ENCODE measurements at regions not wholly inside any gene's neighbourhood (a gene's known extent, or its start where the extent isn't known, plus 50 kb on each side); places are given as distances from the start of the nearest gene placed in this dataset.

DNA sequence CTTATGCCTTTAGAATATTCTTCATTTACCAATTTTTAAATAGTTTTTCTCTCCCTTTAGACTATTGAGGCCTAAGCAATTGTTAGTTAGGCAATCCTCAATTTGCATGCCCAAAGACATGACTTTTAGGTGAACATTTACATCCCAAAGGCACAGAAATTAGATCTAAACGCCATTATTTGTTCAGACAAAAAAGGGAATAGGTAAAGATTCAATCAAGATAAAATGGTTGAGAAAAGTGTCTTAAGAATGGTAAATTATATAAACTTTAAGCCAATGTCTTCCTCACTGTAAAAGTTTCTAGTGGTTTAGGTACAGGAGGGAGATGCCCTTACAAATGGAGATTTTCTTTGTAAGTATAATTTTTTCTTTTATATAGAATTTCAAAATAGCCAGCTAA lies 50.2 kb upstream of the MME start:
- FAIRE-seq (no peak), DNase-seq (ENCODE audit: low spot score in 2 of 2) (no peak)

DNA sequence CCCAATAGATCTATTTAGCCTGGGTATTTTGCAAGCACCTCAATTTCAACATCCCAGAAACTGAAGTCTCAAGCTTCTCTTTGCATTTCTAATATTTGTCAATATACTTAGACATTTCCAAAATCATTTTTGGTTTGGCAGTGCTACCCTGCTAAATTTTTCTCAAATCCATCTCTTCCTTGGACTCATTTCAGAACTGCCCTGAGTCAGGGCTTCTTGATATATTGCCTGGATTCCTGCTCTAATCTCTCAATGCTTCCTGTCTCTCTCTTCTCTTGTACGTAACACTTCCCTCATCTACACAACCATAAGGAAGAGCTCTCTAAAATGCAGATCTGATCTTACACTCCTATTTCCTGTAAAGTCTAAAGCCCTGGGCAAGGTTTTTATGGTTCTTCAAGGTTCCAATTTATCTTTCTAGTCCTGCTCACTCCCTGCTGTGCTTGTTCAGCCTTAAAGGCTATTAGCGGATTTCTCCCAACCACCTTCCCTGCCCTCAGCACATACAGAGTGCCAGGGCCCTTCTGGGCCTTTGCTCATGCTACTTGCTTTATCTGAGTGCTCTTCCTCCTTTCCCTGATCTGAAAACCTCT lies 53.0 kb upstream of the MME start:
- DNase-seq (ENCODE audit: low spot score in 2 of 2) (no peak), FAIRE-seq (no peak)

DNA sequence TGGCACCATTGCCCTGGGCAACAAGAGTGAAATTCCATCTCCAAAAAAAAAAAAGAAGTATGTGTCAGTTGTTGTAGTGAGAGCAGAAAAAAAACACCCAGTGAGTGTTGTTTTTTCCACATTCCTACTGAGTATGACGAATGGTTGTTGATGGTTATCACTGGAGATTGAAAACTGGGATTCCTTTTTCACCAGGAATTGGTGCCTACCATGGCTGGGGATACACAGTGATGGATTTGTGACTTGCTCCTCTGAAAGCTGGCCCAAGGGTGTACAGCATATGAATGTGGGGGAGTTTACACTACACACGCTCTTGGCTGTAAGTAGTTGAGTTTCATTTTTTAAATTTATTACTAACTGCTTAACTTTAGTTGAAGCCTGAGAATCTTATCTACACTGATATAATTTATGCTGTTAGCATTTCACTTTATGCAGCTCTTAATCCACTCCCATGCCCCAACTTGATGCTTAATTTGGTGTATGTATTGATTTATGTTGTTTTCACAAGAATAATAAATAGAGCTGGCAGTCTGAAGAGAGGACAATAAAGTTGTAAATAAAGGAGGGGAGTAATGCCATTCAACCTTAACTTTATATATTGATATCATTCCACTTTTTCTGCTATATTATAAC lies 56.0 kb upstream of the MME start:
- no peak for DNase-seq (ENCODE audit: low spot score in 2 of 2)
- no peak for FAIRE-seq

DNA sequence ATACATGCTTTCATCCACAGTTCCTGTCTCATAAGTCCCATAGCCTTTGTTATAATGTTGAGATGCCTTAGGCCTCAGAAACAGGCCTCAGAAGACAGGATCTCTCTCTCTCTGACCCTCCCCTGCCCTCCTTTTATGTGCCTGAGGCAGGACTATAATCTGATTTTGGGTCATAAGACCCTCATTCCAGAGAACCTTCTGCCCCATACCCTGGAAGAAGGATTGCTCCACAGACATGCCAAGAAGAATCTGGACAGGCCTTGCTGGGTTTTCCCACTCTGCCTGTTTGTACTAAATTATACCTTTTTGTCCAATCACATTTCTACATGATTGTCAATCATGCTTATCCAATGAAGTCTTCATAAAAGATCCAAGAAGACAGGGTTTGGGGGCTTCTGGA lies 57.2 kb upstream of the MME start:
- DNase-seq (ENCODE audit: low spot score in 2 of 2) (no peak), FAIRE-seq (no peak)

DNA sequence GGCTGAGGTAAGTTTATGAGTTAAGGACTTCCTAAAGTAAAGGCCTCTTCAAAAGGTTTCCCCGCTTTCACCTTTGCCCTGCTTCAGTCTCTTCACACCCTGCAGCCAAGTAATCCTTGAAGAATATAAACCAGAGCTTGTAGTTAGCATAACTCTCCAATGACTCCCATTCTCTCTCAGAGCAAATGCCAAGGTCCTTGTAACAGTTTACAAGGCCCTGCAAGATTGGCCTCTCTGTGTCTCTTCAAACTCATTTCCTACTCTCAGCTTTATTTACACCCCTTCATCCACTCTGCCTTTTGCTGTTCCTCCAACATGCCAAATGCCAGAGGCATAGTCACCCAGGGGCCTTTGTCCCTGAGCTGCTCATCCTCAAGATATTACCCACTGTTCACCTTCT lies 60.5 kb upstream of the MME start:
- no peak for DNase-seq (ENCODE audit: low spot score in 2 of 2)
- FAIRE-seq, result no peak

DNA sequence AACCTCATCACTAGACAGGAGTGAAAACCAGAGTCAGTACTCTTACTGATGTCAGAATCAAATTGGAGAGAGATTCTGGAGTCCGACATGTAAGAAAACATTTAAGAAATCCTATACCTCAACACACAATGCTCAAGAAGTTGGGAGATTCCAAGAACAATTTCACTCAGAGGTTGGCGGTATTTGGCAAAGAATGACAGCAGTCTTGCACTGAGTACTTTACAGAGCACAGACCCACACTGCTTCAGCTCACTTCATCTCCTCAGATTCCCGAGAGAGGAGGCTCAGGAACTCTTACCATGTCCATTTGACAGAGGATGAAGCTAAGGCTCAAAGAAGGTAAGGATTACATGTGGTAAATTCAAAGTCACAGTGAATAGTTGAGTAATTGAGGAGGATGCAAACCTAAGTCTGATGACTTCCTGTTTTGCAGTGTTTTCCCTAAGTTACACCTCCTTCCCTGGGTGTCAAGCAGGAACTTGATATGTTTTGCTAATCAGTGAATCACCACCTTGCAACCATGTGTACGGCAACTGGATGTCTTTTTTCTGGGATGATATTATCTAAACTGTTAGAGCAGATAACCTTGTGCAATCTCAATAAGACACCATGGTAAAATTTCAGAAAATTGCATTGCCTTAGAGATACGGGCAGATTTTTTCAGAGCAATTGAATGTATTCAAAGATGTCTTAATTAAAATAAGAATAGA lies 61.3 kb upstream of the MME start:
- DNase-seq (ENCODE audit: low spot score in 2 of 2) (no peak), FAIRE-seq (no peak)

DNA sequence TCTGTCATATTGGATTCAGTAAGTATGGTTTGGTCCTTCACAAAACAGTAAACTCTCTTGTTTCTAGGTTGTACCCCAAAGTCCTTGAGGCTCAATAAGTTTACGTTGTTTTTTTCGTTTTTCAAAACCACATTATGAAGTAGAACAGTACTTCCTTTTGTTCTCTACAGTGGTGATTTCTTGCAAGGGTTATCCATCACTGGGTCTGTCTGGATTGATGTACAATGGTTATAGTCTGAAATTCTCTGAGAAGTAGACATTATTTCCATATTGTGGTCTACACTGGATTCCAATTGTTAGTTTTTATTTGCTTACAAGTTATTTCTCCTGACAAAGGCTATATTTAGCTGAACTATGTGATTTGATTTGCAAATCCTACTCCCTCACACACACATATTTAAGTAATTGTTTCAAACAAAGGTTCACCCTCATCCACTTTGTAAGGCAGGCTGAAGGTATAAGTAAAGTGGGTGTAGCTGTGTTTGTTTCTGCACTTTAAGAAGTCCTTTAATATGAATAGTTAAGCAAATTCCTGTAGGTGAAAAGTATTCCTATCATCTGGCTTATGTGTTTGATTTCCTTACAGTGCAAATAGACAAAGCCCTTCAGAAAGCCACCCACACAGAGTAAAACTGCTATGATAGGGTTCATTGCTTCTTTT lies 64.2 kb upstream of the MME start:
- DNase-seq (ENCODE audit: low spot score in 2 of 2), result no peak
- no peak for FAIRE-seq

DNA sequence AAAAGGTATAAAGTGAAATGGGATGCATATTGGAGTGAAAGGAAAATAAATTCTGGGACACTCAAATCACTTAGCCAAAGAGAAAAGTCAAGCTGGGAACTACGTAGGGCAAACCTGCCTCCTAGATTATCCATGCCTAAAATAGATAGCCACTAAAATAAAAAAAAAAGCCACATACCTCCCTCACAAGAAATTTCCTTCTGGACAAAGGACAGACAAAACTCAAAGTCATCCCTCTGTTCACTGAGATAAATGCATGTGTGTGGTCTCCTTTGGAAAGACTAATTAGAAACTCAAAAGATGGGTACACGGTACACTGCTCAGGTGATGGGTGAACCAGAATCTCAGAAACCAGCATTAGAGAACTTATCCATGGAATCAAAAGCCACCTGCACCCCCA lies 65.2 kb upstream of the MME start:
- no peak for FAIRE-seq
- DNase-seq (ENCODE audit: low spot score in 2 of 2), result no peak

DNA sequence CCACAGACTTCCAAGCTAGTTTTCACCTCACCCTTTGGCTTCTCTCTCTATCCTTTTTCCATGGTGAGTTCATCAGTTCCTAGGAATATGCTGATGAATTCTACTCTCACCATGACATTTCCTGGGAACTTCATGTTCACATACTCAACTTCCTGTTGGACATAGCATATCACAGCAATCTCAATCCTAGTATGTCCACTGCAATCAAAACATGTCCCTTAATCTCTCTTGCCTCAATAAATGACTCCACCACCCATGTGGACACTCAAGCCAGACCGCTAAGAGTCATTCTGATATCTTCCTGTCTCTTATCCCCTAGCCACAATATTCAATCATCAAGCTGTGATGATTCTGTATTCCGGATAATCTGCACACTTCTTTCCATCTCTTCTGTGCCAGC lies 66.7 kb upstream of the MME start:
- DNase-seq (ENCODE audit: low spot score in 2 of 2) (no peak), FAIRE-seq (no peak)

DNA sequence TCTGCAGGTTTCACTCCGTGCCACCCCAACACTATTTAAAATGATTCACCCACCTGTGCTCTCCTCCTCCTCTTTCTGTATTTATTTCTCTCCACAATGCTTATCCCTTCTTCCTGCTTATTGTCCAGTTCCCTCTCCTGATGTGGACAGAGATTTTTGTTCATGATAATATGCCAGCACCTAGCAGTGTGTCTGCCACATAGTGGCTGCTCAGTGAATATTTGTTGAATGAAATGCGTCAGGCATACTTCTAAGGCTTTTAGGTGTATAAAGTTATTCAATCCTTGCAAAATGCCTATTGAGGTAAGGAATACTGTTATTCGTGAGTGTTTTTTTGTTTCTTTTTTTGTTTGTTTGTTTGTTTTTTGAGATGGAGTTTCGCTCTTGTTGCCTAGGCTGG lies 67.5 kb upstream of the MME start:
- FAIRE-seq, result no peak

DNA sequence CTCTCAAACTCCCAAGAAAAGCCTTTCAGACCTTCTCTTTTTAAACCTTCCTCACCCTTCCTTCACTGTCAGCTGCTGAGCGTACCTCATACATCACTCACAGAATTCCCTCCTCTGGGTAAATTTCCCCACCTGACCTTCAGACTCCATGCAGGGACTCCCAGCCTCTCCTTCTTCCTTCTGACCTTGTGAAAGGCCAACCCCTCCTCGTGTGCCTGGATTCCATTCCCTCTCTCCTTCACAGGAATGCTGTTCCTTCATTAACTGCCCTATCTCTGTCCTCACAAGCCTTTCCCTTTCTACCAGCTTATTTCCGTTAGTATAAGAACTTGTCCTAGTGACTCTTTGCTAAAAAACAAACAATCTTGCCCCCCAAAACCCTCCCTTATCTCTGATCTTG lies 69.7 kb upstream of the MME start:
- no peak for FAIRE-seq
- DNase-seq (ENCODE audit: low spot score in 2 of 2), result no peak

More for the DNA sequence above, 67.5 kb upstream of the MME start:
- DNase-seq (ENCODE audit: low spot score in 2 of 2), result no peak

DNA sequence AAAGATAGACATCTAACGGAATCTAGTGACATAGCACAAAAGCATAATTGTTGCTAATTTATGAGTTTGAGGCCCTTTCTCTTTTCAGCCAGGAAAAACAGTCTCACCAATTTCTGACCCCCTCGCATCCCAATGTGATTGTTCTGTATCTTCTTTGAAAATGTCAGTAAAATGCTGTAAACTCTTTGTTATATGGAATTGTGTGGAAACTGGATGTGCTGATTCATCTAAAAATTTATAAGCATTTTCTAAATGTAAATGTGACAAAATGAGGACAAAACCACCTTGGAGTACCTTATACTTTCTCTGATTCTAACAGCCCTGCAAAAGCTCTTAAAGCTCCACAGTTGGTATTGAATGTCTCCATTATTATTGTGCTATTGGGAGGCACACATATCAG lies 70.9 kb upstream of the MME start:
- FAIRE-seq, result no peak
- no peak for DNase-seq (ENCODE audit: low spot score in 2 of 2)

DNA sequence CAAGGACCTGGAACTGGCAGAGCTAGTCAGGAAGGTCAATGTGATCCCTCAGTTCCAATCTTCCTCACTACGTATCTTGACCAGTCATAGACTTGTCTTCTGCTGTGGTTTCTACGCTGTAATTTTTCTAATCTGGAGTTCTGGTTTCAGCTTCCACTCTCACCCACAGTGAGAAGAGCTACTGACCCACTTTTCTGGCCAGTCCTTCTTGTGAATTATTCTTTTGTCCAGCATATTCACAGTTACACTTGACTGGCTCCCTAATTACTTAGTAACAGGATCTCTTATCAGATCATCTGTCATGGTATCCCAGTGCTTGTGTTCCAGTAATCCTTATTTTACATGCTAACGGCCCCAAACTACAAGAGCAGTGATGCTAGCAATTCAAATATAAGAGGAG lies 72.4 kb upstream of the MME start:
- FAIRE-seq (no peak), DNase-seq (ENCODE audit: low spot score in 2 of 2) (no peak)

DNA sequence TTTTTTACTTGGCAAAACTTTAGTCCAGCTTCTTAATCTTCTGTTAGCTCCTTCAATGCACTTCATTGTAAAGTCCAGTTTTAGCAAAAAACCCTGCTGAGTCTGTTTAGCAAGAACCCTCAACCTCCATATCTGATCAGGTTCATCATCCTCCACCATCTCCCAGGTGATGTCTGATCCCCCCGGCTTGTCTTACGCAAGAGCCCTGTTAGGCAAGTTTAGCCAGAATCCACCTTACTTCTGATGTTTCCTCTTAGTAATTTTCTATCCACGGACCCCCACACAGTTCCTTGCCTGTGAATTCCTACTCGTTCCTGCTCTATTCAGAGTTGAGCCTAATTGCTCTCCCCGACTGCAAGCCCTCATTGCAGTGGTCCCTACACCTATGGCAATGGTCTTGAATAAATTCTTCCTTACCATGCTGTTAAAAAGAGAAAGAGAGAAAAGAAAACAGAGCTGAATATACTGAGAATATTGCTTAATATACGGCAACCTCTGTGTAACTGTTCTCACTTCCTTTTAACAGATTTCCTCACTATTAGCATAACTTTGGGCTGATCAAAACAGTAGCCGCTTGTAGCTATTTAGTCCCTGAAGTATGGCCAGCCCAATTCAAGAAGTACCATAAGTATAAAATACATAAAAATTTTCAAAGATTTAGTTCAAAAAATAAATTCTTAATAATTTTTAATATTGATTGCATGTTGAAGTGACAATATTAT lies 78.7 kb upstream of the MME start:
- FAIRE-seq (no peak), DNase-seq (ENCODE audit: low spot score in 2 of 2) (no peak)

DNA sequence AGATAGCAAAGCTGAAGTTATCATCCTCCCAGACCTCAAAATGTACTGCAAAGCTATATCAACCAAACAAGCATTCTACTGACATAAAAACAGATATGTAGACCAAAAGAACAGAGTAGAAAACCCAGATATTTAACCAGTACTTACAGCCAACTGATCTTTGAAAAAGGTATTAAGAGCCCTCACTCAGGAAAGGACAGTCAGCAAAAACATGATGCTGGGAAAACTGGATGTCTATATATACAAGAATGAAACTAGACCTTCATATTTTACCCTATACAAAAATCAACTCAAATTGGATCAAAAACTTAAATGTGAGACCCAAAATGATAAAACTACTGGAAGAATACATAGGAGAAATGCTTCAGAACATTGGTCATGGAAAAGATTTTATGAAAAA lies 87.5 kb upstream of the MME start:
- FAIRE-seq (no peak), DNase-seq (ENCODE audit: low spot score in 2 of 2) (no peak)

DNA sequence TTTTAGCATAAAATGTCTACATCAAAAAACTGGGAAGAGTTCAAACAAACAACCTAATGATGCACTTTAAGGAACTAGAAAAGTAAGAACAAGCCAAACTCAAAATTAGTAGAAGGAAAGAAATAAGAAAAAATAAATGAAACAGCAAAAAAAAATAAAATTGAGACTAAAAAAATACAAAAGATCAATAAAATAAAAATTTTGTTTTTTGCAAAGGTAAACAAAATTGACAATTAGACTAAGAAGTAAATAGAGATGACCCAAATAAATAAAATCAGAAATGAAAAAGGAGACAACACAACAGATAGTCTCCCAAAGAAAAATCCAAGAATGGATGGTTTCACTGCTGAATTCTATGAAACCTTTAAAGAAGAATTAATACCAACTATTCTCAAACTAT lies 89.6 kb upstream of the MME start:
- peak; percentile 43 for FAIRE-seq

DNA sequence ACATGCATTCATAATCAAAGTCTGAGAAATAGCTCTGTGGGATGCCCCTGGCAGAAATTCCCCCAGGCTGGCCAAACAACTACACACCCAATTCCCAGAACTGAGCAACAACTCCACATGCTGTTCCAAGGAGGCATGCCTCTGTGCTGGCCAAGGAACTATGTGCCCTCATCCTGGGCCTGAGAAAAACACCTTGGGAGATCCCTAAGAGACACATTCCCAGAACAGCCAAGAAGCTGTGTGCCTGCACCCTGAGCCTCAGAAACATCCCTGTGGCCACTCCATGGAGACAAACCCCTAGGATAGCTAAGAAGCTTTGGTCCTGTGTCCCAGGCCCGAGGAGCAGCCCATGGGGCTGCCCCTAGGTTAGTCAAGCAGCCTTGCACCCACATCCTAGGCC lies 92.3 kb upstream of the MME start:
- DNase-seq (ENCODE audit: low spot score in 2 of 2) (no peak), FAIRE-seq (no peak)

More for the DNA sequence above, 89.6 kb upstream of the MME start:
- DNase-seq (ENCODE audit: low spot score in 2 of 2), result no peak

DNA sequence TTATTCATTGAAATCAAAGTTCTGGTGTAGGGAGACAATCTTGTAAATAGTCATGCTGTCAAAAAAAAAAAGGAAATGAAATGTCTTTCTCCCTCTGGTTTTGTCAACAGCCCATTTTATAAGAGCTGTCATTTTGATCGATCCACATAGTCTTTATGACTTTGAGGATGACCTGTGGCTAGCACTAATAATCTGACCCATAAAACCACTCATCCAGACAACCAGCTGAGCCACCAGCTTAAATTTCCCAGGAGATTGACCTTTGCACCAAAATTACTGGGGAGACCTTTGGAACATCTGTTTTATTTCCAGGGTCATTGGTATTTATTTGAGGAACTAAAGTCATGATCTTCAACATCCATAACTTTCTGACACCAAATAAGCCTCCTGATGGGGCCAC lies 98.5 kb upstream of the MME start:
- no peak for DNase-seq (ENCODE audit: low spot score in 2 of 2)
- no peak for FAIRE-seq

DNA sequence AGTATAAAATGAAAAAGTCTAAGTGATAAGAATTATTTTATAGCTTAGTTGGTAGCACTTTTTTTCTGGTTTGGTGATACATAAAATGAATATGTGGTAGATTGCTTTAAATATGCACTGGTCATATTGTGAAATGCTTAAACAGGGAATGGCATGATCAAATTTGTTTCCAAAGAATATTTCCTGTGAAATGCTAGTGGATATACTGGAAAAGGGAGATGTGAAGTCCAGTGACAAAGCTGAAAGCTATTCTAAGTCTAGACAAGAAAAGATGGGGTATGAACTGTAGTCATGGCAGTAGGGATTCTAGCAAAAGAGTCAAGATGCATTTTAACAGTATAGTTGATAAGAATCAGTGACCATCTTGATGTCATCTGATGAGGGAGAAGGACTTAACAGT lies 98.9 kb upstream of the MME start:
- no peak for DNase-seq (ENCODE audit: low spot score in 2 of 2)
- no peak for FAIRE-seq

DNA sequence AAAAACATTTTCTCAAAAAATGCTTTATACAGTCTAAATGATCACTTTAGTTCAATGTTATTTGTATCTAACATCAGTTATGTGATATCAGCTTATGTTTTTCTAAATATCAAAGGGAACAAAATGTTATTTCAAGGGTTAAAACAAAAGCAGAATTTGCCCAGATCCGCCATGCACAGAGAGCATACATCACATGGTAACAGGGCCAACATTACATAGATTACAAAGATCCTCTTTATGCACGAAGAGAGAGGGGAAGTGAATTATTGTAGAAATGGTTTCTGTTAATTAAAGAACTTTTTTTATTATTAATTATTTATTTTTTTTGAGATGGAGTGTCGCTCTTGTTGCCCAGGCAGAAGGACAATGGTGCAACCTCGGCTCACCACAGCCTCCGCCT lies 100.8 kb upstream of the MME start:
- FAIRE-seq, result no peak
- DNase-seq (ENCODE audit: low spot score in 2 of 2), result no peak

DNA sequence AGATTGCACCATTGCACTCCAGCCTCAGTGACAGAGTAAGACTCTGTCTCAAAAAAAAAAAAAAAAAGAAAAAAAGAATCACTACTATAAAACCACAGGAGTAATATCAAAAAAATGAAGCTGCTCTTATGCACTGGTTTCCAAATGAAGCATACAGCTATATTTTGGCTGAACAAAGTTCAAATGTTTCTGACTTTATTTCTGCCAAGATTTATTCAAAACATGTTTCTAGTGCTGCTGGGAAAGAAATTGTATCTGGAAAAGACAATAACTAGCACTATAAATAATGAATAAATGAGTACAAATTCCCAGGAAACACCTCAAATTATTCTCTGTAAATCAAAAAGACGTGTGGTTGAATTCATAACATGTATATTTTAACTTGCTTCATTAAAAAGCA lies 102.5 kb upstream of the MME start:
- DNase-seq (ENCODE audit: low spot score in 2 of 2), result no peak
- FAIRE-seq, result no peak
